Hepatocyte (in vitro differentiated cells): ENCODE measurements at regions not wholly inside any gene's neighbourhood (a gene's known extent, or its start where the extent isn't known, plus 50 kb on each side); places are given as distances from the start of the nearest gene placed in this dataset.

Experiments
- DNase-seq: peaks from one replicate; pipeline ENCODE4 v3.0.0-alpha.2; 2016; ENCODE audit warnings: low spot score
- H2AFZ ChIP-seq: fragments of 200-600 bp; sonication (generic); 2 replicates; pipeline ENCODE4 v1.6.0; 2016; ENCODE audit warnings: antibody characterized with exemption, mild to moderate bottlenecking
- H3K27ac ChIP-seq: fragments of 200-600 bp; sonication (generic); 2 replicates; pipeline ENCODE4 v1.5.1; 2016; ENCODE audit warnings: mild to moderate bottlenecking
- H3K27me3 ChIP-seq: fragments of 200-600 bp; sonication (generic); 2 replicates; pipeline ENCODE4 v1.6.1; 2016
- H3K36me3 ChIP-seq: fragments of 200-600 bp; sonication (generic); replicated peaks from 2 replicates; pipeline ENCODE4 v1.5.1; 2016; ENCODE audit warnings: low read depth; ENCODE audit not compliant: insufficient read depth
- H3K4me1 ChIP-seq: fragments of 200-600 bp; sonication (generic); 2 replicates; pipeline ENCODE4 v1.5.1; 2016; ENCODE audit warnings: mild to moderate bottlenecking, moderate library complexity; ENCODE audit not compliant: insufficient read depth
- H3K4me2 ChIP-seq: fragments of 200-600 bp; sonication (generic); 2 replicates; pipeline ENCODE4 v1.6.0; 2016
- H3K4me3 ChIP-seq: fragments of 200-600 bp; sonication (generic); 2 replicates; pipeline ENCODE4 v1.5.1; 2016; ENCODE audit warnings: mild to moderate bottlenecking
- H3K79me2 ChIP-seq: fragments of 200-600 bp; sonication (generic); 2 replicates; pipeline ENCODE4 v1.6.0; 2017; ENCODE audit warnings: mild to moderate bottlenecking
- H3K9me2 ChIP-seq: fragments of 200-600 bp; sonication (generic); replicated peaks from 2 replicates; pipeline ENCODE4 v1.6.0; 2017; ENCODE audit warnings: mild to moderate bottlenecking; ENCODE audit not compliant: insufficient read depth
- H3K9me3 ChIP-seq: fragments of 200-600 bp; sonication (generic); 2 replicates; pipeline ENCODE4 v1.5.1; 2016; ENCODE audit warnings: low read depth, mild to moderate bottlenecking
- H4K20me1 ChIP-seq: fragments of 200-600 bp; sonication (generic); 2 replicates; pipeline ENCODE4 v1.6.0; 2016; ENCODE audit warnings: mild to moderate bottlenecking; ENCODE audit not compliant: insufficient read depth, poor library complexity, severe bottlenecking
- EZH2 ChIP-seq: fragments of 200-600 bp; sonication (generic); IDR thresholded peaks from 2 replicates; pipeline ENCODE4 v1.6.1; 2016; ENCODE audit warnings: antibody characterized with exemption, mild to moderate bottlenecking, borderline replicate concordance
- EZH2phosphoT487 ChIP-seq: fragments of 200-600 bp; sonication (generic); IDR thresholded peaks from one replicate; pipeline ENCODE4 v1.6.1; 2018; ENCODE audit warnings: antibody characterized with exemption, mild to moderate bottlenecking, low read depth, moderate library complexity; ENCODE audit not compliant: unreplicated experiment, severe bottlenecking
- WGBS: methylation state at CpG from one replicate; pipeline ENCODE4 v1.1.6; 2016; ENCODE audit warnings: low lambda C conversion rate; ENCODE audit errors: missing lambda C conversion rate; 5-methylcytosine and 5-hydroxymethylcytosine counted together
- TF ChIP-seq, protein P1 (sequence below): fragments of 200-600 bp; sonication (generic); IDR thresholded peaks from 2 replicates; pipeline ENCODE4 v1.5.1; 2016; ENCODE audit warnings: antibody characterized with exemption, mild to moderate bottlenecking; ENCODE audit not compliant: poor library complexity

DNA sequence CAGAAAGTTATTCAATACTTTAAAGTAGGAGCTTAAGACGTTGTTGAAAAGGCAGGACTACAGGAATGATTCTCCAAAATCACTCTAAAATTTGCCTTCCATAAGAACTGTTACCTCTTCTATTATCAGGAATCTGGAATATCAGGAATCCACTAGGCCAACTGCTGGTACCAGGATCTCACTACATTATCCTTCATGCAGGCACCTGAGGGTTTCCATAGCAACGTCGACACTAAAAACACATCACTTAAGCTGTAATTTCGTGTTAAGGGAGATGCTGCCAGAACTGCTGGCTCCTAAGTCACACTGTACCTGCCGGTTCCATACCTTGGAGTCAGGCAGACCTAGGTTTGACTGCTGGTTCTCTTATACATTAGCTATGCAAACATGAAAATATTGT lies 139.7 kb upstream of the C1orf87 start:
- Histone ChIP-seq H3K4me2 (no peak overlapping the region), H4K20me1 (no peaks in the 10 kb centered on the region), H3K27ac (no peak overlapping the region), H3K4me3 (no peak overlapping the region), H3K27me3 (no peaks in the 10 kb centered on the region), H3K79me2 (no peaks in the 10 kb centered on the region), H2AFZ (no peak overlapping the region), H3K9me2 (no peaks in the 10 kb centered on the region), H3K4me1 (no peaks in the 10 kb centered on the region), H3K36me3 (no peaks in the 10 kb centered on the region), H3K9me3 (no peaks in the 10 kb centered on the region)
- TF ChIP-seq, protein P1, sequence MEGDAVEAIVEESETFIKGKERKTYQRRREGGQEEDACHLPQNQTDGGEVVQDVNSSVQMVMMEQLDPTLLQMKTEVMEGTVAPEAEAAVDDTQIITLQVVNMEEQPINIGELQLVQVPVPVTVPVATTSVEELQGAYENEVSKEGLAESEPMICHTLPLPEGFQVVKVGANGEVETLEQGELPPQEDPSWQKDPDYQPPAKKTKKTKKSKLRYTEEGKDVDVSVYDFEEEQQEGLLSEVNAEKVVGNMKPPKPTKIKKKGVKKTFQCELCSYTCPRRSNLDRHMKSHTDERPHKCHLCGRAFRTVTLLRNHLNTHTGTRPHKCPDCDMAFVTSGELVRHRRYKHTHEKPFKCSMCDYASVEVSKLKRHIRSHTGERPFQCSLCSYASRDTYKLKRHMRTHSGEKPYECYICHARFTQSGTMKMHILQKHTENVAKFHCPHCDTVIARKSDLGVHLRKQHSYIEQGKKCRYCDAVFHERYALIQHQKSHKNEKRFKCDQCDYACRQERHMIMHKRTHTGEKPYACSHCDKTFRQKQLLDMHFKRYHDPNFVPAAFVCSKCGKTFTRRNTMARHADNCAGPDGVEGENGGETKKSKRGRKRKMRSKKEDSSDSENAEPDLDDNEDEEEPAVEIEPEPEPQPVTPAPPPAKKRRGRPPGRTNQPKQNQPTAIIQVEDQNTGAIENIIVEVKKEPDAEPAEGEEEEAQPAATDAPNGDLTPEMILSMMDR: no peak
- TF ChIP-seq EZH2: no peak
- 82% methylated on average over 5 of the region's 5 CpGs for WGBS
- DNase-seq: no peak

DNA sequence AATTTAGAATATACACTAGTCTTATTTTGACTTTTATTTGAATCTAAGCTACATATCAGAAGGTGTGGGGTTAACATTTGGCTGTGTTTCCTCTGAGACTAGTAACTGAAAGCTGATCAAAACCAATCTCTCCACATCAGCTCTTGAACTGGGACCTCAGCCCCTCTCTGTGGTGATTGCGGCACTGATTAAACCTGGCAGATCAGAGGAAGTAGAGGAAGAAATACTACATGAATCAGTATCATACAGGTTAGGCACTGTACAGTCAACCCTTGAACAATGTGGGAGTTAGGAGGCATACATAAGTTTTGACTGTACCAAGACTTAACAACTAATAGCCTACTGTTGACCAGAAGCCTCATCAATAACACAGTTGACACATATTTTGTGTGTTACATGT lies 122.5 kb upstream of the C1orf87 start:
- Histone ChIP-seq H3K36me3 (no peaks in the 10 kb centered on the region), H3K4me2 (no peak overlapping the region), H3K4me3 (no peak overlapping the region), H3K9me2 (no peaks in the 10 kb centered on the region), H2AFZ (no peak overlapping the region), H3K27me3 (no peaks in the 10 kb centered on the region), H3K79me2 (no peaks in the 10 kb centered on the region), H3K4me1 (no peaks in the 10 kb centered on the region), H4K20me1 (no peaks in the 10 kb centered on the region), H3K27ac (no peak overlapping the region), H3K9me3 (peaks cover 5% of the 10 kb centered on the region)
- no peak for TF ChIP-seq EZH2phosphoT487
- no peak for TF ChIP-seq EZH2
- TF ChIP-seq, protein P1: no peak
- WGBS: 100% methylated on average over 1 of the region's 1 CpG
- DNase-seq: no peak

DNA sequence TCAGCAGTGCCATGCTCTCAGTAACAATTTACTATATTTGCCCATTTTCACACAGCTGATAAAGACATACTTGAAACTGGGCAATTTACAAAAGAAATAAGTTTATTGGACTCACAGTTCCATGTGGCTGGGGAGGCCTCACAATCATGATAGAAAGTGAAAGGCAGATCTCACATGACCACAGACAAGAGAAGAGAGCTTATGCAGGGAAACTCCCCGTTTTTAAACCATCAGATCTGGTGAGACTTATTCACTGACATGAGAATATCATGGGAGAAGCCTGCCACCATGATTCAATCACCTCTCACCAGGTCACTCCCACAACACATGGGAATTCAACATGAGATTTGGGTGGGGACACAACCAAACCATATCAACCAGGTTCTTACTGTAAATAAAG lies 112.1 kb upstream of the C1orf87 start:
- Histone ChIP-seq H3K4me2 (no peak overlapping the region), H3K4me1 (no peaks in the 10 kb centered on the region), H3K27ac (no peak overlapping the region), H4K20me1 (no peaks in the 10 kb centered on the region), H3K4me3 (no peak overlapping the region), H3K79me2 (no peaks in the 10 kb centered on the region), H3K36me3 (no peaks in the 10 kb centered on the region), H2AFZ (no peak overlapping the region), H3K9me3 (no peaks in the 10 kb centered on the region), H3K27me3 (no peaks in the 10 kb centered on the region), H3K9me2 (no peaks in the 10 kb centered on the region)
- DNase-seq: no peak
- 44% methylated on average over 1 of the region's 1 CpG for WGBS
- TF ChIP-seq EZH2phosphoT487 (no peak), EZH2 (no peak)
- TF ChIP-seq, protein P1: no peak

DNA sequence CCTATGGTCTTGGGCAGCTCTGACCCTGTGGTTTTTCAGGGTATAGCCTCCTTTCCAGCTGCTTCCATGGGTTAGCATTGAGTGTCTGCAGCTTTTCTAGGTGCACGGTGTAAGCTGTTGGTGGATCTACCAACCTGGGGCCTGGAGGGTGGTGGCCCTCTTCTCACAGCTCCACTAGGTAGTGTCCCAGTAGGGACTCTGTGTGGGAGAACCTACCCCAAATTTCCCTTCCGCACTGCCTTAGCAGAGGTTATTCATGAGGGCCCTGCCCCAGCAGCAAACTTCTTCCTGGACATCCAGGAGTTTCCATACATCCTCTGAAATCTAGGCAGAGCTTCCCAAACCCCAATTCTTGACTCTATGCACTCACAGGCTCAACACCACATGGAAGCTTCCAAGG lies 111.0 kb upstream of the C1orf87 start:
- H3K4me1 ChIP-seq: no peaks in the 10 kb centered on the region
- no peak for DNase-seq

More for the DNA sequence above, 111.0 kb upstream of the C1orf87 start:
- Histone ChIP-seq H3K4me2 (no peak overlapping the region), H3K9me3 (no peaks in the 10 kb centered on the region), H2AFZ (no peak overlapping the region), H3K27me3 (no peaks in the 10 kb centered on the region), H3K36me3 (no peaks in the 10 kb centered on the region), H3K9me2 (no peaks in the 10 kb centered on the region), H3K27ac (no peak overlapping the region), H3K4me3 (no peak overlapping the region), H4K20me1 (no peaks in the 10 kb centered on the region), H3K79me2 (no peaks in the 10 kb centered on the region)
- 90% methylated on average over 2 of the region's 2 CpGs for WGBS
- TF ChIP-seq EZH2phosphoT487 (no peak), EZH2 (no peak)
- TF ChIP-seq, protein P1: no peak
